Skin of body (tissue), 1 donor: ENCODE measurements at regions not wholly inside any gene's neighbourhood (a gene's known extent, or its start where the extent isn't known, plus 50 kb on each side); places are given as distances from the start of the nearest gene placed in this dataset.
"Not testable (repeated sequence)": the region's sequence is repeated elsewhere in the genome, so short reads cannot be mapped to it uniquely, and the experiment has no call there.

Experiments
- DNase-seq: peaks from one replicate; lab custom pipeline; 2025; lab: John Stamatoyannopoulos, UW

DNA sequence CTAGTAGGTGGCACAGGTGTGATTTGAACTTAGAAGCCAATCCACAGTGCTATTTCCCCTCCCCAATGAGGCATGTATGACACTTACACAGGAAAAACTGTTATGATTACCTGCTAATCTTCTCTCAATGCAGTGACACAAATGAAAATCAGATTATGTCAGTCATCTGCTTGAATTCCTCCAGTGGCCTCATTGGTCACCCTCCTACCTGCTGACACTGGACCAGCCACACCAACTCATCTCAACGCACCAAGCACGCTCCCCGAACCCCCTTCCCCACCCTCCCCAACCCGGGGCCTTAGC is 82.2 kb upstream of the SEC11C start:
- DNase-seq, result no peak

DNA sequence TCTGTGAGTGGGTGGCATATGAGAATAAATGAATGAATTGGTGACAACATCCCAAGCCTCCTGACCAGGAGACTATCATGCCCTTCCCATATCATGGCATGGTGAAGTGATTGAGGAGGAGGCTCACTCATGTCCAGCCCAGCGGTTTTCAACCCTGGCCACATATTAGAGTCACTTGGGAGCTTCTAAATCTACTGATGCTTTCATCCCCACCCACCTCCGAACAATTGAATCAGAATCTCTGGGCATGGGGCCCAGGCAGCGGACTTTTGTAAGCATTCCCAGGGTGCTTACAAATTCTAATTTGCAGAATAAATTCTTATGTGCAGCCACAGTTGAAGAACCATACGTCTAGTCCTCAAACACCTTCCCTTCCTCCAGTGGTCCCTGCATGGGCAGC is 81.7 kb upstream of the SEC11C start:
- DNase-seq, result no peak

DNA sequence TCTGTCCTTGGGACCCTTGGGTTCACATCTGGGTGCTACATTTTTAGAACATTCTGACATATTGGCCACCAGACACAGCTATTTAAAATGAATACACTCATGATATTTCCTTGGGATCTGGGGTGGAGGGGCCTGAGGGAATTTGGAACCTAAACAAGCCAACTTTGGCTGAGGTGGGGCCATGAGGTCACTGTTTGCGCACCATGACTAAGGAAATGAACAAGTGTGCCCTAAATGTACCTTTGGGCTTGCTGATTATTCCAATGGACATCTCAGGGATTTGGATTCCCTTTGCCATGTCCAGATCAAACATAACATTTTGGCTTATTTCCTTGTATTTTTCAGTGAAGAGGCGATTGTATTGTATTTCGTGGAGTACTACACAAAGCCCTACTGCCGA is 80.5 kb upstream of the SEC11C start:
- no peak for DNase-seq

DNA sequence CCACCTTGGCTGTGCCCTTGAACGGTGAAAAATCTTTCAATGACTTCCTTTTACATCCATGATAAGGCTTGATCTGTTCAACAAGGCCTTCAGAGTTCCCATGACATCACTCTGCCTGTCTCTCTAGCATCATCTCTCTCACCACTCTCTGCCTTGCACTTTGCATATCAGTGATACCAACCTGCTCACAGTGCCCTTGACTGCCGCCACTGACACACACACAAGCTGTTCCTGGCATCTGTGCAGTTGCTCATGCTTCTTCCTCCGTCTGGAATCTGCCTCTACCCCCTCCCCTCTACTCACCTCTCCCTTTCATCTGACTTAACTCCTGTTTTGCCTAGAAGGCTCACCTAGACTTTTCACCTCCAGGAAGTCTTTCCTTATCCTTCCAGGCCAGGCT is 79.1 kb upstream of the SEC11C start:
- DNase-seq, result no peak

DNA sequence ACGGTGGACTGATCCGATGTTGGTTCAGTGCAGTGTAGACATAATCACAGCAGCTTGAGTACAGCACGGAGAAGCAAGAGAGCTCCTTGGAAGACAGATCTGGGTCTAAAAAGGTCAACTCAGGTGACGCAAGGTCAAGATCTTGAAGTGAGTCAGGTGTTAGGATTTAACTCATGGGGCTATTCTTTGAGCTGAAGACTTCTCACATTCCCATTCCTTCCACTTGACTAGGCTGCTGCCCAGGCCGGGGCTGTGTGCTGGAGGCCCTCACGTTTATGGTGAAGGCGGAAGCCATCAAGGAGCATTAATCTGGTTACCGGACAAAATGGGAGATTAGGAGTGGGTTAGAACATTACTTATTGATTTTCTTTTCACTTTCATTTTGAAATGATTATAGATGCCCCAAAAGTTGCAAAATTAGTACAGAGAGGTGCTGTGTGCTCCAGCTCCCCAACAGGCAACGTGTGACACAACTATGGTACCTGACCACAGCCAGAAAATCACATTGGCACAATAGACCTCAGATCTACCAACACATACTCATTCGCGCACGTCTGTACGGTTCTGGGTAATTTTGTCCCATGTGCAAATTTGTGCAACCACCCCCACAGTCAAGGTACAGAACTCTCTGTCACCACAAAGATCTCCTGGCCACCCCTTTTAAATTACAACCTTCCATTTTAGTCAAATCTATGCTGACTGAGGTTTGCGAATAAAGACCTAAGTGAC is 77.6 kb upstream of the SEC11C start:
- no peak for DNase-seq

DNA sequence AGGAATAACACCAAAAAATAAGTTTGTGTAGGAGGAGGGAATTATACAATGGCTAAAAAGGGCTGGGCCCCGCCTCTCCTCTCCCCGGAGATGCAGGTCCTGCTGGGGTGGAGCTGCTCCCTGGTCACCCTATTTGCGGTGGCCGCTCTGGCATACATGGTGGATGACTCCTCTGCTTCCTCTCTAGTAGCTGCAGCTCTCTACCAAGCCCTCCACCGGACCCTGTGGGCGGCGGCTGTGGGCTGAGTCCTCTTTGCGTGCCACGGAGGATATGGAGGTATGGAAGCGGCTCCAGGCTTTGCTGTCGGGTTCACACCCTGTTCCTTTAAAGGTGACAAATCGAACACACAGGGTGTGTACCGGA is 77.1 kb upstream of the SEC11C start:
- DNase-seq, result no peak

DNA sequence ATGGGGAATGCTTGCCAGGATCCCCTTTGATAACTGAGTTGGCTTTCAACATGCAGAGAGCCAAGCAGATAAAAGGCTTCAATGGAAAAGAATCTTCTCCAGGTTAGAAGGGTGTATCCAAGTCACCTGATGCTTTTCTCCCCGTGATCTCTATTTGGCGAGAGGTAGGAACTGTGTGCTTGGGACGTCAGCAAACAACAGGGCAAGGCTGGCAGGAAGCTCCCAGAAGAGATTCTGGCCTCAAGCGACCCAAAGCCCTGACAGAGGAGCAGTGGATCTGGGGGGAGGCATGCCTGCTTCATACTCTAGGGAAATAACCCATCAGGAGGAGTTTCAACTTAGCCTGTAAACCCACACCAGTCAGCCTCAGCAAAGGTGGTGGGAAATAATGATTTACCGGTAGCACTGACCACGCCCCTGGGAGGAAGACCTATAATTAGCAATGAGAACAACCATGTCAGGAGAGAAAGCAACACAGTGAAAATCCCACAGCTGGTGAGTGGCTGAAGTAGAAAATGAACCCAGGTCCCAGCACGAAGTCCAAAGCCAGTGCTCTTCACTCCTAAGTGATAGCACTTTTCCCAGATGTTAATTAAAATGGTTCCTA is 76.3 kb upstream of the SEC11C start:
- DNase-seq, result no peak

DNA sequence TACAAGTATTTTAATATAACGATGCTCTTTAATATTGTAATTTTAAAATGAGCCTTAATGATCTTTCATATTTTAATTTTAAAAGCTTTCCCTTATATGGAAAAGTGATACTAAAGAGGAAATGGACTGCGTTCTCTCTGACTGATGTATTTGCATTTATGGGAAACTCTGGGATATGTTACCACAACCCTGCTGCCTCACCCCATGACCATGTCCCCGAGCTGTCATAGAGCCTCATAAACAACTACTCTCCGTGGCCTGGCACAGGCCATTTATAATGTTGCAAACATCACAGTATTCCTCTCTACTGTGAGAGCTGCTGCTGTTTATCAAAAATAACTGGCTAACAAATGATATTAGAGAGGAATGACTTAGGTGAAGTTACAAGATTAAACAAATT is 75.8 kb upstream of the SEC11C start:
- DNase-seq, result no peak

DNA sequence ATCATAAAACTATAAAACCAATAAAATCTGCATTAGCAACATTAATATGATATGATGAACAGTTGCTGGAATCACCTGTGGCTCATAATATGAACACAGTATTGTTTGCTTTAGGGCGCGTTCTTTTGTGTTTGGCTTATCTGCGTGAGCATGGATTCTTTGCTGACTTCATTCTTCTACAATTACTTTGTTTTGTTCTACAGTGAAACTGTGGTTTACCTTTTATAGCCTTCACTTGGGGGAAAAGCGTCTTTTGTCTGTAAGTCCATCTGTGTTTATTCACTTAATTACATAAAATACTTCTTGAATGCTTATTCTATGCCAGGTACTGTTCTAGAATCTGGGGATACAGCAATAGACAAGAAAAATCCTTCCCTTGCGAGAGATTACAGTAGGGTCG is 74.0 kb upstream of the SEC11C start:
- no peak for DNase-seq

DNA sequence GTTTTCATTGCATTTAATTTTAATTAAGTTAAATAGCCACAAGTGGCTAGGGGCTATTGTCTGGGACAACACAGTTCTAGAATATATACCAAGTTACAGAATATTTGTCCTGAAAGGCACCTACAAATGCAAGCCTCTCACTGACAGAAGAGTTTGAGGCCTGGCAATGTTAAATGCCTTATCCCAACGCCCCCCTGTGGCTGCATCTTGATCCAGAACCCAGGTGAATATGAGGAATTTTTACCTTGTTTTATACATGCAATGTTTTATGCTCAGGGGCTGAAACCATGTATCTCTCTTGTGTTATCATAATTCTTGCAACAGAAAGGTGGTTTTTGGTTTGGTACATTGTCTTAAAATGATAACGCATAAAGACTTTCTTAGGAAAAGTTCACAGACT is 71.8 kb upstream of the SEC11C start:
- DNase-seq, result no peak

DNA sequence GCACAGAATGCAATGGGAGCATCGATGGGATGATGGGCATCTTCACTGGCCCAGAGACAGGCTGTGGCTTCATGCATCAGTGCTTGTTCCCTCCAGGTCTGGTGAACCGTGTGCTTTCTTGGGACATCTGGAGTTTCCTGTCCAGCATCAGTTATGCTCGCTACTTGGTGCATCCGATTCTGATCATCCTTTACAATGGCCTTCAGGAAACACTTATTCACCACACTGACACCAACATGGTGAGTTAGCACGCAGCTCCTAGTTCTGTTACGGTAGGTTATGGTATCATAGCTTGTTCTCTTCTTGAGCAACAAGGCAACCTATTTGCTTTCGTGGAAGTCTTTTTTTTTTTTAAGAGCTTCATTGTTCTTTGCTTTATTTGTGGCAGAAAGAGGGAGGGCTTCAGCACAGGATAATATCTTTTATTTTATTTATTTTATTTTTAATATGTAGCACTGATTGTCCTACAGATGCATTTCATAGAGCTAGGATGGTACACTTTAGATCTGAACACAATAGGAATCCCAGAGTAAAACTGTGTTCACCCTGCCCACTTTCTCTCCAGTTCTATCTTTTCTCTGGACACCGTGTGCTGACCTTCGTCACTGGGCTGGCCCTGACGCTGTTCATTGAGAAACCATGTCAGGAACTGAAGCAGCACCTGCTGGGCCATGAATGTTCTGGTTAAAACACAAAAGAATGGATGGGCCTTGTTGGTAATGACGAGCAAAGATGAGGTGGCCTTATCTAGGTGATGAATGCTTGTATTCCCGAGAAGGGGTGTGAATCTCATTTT is 71.2 kb upstream of the SEC11C start:
- DNase-seq, result no peak

DNA sequence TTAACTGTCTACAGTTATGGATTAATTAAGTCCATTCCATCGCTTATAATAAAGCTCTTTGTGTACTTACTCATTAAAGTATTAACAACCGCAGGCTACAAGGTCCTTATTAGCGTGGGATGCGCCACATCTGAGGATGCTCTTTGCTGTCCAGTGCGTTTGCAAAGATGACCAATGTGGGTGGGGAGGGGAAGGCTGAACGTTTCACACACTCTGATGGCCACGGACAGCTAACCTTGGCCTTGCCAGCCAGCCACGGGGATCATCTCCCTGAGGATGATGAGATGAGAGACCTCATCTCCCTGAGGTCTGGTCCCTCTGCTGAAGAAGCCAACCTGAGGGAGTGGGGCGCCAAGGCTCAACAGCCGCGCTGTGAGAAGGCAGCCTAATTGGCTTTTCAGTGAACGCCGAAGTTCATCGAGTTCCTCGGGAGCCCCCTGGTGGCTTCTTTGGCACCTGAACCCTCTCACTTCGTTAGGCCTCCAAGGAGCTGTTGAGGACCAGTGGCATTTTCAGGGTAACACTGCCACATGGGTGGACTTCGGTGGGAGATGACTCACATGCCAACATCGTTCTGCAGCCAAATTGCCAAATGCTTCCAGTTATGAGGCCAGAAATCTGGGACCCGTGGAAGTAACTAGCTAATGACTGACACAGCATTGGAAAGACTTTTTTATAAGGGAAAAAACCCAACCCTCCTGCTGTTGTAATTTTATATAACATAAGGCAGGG is 69.3 kb upstream of the SEC11C start:
- DNase-seq, result peak; percentile 64

DNA sequence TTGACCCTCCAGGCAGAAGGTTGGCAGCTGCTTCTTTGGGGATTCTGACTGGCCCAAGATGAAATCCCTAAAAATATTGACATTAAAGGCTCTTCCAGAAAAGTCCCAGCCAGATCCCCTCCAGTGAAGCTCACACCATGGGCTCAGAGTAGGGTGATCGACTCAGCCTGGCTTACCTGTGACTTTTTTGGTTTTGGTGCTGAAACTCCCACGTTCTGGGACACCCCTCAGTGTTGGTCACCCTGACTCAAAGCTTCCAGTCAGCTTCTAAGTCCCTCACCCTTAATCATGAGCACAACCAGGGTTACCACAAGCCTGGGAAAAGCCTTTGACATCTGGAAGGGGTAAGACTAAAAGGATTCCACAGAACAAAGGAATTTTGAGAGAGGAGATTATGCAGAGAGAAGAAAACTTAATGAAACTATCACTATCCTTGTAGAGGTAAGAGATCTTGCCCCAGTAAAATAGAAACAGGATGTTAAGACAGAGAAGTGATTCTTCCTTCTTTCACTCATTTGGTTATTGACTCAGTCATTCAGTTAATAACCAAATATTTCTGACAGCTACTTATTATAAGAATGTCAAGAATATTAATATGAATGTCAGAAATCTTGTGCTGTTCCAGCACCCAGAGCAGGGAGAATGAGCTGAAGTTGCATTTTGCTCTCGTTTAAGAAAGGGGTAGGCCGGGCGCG is 66.8 kb upstream of the SEC11C start:
- no peak for DNase-seq

DNA sequence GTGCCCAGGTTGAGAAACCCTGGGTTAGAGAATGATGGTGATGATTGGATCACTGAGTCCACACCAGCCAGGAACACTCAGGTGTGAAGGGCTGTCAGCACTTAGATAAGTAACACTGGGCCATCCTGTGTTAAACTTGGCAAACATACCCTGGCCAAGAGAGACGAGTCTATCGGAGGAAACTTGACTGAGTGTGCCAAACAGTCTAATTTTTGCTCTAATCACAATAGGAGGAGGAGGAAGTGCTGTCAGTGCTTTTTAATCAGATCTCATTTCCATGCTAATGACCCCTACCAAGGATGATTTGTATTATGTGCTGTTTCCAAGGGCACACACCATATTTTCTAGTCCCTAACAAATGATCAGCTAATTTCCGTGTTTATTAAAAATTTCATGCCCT is 63.8 kb upstream of the SEC11C start:
- no peak for DNase-seq

DNA sequence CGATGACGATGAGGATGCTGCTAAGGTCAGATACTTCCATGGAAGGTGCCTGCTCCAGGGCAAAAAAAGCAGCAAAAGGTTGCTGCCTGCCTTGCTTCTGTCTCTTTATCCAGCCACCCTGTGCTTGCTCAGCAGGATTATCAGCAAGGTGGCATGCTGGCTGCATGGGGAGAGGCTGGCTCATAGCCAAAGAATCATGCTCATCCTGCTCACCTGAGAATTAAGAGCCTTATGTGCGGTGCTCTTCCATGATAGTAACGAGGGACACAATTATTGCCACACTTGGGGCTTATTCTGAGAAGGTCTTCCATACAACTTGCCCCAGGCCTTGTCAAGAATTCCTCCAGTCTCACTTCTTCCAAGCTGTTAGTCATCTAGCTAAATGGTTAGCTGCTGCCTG is 60.4 kb upstream of the SEC11C start:
- DNase-seq, result no peak

DNA sequence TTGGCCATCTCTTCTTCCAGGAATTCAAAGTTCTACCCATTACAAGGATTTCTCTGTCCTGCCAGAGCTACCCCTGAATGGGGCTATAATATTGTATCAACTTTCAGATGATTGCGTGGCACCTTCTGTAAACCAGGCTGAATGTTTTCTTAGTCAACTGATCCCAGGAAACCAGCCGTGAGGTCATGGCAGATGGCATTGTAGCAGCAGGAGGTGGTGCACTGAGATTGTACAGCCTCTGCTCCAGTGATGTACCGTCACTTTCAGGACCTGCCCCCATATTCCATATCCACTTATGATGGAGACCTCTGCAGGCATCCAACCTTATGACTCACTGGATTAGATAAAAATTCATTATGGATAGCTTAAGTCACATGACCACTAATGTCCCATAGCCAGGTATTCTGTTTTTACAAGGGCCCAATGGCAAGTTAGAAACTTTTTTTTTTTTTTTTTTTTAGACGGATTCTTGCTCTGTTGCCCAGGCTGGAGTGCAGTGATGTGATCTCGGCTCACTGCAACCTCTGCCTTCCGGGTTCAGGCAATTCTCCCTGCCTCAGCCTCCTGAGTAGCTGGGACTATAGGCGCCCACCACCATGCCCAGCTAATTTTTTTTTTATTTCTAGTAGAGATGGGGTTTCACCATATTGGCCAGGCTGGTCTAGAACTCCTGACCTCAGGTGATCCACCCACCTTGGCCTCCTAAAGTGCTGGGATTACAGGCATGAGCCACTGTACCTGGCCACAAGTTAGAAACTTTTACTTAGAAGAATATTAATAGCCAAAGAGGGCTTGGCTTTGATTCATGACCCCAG is 59.8 kb upstream of the SEC11C start:
- not testable (repeated sequence) for DNase-seq

DNA sequence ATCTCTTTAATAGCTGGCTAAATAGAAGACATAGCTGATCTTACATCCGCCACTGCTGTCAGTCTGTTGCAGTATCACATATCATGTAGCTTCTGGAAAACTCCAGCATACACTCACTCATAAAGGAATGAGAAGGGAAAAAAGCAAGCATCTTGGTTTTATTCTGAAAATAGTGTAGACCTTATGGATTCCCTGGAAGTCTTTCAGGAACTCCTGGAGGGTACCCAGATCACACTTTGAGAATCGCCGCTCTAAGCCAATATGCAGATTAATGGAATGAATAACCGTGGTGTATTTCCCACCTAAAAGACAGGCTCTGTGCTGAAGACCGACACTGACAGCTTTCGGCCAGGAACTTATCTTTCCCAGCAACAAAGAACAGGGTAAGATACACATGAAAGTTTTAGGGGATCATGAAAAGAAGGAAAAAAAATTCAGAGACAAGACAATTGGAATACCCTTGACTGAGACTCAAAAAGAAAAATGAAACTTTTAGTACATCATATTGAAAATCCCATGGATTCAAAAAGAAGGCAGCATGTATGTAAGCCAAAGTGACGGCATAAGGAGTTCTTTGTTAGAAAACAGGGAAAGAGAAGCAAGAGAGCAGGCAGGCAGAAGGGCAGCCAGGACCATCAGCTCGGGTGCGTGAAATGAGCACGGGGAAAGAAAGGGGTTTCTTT is 56.4 kb upstream of the SEC11C start:
- no peak for DNase-seq

DNA sequence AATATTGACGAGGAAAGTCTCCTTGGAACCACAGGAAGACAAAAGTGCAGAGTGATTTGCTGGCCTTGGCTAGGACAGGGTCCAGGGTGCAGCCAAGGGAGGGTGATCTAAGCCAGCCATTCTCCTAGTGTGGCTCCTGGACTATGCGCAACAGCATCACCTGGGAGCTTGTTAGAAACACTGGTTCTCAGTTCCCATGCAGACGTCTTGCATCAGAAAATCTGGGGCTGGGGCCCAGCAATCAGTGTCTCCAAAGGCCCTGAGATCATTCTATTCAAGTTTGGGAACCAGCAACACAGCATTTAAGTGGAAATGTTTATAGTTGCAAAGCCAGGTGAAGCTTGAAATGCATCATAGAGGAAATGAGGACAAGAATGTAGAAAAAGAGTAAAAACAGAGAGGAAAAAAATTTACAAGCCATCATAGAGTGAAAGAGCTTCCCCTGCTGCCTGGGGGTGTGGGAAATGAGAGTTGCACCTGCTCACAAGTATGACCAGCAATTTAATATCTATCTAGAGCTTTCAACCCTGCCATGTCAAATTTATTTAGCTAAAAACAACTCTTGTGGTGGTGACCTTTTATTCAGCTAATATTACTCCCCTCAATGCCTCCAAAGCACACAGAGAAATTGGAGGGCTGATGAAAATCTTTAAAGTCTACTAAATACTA is 54.4 kb upstream of the SEC11C start:
- DNase-seq, result no peak

DNA sequence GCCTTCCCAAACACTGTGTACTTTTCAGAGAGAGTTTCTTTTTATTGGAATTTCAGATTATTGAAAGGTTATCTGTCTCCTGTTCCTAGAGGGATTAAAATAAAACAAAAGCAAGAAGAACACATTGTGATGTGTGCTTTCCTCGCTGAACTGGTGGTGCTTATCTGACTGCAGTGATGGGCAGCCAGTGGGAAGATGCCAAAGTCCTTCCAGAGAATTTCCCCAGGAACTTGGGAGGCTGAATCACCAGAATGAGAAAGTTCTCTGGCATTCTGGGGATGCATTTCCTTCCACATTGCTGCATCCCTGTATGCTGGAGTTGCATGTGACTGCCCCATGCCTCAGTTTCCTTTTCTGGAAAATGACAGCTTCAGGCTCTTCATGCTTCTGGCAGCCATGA is 53.9 kb upstream of the SEC11C start:
- DNase-seq, result no peak

DNA sequence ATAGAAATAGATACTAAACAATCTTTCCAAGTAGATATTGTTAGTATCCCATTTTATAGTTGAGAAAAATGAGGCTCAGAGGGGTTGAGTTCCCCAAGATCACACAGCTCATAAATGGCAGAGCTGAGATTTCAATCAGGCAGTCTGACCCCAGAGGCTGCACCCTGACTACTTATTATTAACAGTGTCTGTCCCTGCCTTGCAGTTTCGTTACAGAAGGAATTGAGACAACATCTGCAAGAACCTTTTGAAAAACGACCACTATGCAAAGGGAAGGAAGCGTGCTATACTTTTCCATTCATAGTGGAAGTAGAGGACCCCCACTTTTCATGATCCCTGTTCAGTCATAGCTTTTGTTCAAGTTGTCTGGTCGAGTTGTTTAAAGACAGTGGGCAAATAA is 53.2 kb upstream of the SEC11C start:
- DNase-seq, result no peak
